ENCODE measurements at regions not wholly inside any gene's neighbourhood (a gene's known extent, or its start where the extent isn't known, plus 50 kb on each side); places are given as distances from the start of the nearest gene placed in this dataset.

DNA sequence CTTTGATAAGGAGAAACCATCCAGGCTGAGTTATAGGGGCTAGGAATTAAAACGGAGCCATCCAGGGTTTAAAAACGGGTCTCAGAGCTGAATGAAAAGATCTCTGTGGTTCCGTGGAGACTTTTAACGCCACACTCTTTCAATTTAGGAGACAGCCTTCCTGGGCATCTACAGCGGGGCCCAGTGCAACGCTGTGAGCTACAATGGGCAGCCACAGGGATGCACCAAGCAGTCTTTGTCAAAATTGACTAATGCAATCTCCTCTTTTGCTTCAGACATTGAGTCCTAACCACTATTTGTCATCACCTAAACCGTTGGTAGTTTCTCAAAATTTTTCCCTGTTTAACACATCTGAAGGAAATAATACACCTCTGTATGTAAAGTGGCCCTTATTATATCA, 96.6 kb upstream of the ABCA1 start:
- no peak for DNase-seq

DNA sequence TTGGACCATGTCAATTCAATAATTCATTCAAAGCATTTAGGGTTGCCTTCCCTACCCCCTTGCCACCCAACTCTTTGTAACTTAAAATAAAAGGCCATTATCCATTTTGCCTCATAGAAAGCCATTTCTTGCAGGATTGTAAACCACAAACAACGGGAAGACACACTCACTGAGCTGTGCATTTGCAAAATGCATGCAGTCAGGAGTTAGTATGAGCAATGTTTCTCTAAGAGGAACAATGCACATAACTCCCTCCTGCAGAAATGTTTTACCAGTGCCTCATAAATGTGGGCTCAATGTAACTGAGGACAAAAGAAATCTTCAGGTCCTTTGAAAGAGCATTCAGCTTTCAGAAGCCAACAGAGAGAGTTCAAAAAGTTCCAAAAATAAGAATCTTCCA, 98.5 kb upstream of the ABCA1 start:
- DNase-seq = no peak

DNA sequence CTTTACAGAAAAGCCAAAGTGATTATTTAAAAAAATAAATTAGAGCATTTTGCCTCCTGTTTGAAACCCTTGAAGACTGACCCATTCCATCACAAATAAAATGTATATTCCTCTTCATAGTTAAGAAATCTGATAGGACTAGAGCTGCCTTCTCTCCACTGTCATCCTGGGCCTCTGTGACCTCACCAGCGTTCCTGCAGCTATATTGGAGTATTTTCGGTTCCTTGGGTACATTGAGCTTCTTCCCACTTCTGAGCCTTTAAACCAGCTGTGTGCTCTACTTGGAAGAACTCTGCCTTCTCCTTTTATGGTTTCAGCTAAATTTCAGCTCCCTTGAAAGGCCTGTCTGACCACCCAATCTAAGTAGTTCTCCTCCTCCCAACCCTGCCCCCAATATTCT, 99.1 kb upstream of the ABCA1 start:
- no peak for DNase-seq

DNA sequence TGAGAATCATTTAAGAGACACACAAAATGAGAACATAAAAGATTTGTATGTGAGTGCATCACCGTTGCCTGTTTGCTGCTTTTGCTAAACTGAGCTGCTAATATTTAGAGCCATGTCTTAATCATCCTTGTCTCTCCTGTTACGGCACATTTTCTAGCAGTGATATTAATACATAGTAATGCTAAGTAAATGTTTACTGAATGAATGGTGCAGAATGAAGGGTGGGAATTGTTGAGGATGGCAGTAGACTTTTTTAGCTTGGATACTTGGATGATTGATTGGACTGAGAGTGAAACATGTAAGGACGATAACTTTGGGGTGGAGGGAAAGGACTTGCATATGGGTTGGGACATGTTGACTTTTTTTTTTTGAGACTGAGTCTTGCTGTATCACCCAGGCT, 102.3 kb upstream of the ABCA1 start:
- DNase-seq = no peak

DNA sequence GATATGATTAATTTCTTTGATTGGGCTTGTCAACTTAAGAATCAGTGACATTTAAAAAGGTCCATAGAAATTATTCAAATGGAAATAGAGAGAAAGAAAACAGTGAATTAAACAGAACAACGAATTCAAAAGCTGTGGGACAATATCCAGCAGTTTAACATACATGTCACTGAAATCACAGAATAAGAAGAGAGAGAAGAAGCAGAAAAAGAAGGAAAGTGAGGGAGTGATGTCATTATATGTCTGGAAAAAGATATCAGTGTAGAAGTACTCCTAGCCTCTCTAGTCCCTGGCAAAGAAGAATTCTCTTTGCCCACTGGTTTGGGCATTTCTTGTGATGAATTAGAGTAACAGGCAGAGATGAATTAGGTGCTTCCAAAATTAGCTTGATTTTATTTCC, 109.2 kb upstream of the ABCA1 start:
- no peak for DNase-seq

DNA sequence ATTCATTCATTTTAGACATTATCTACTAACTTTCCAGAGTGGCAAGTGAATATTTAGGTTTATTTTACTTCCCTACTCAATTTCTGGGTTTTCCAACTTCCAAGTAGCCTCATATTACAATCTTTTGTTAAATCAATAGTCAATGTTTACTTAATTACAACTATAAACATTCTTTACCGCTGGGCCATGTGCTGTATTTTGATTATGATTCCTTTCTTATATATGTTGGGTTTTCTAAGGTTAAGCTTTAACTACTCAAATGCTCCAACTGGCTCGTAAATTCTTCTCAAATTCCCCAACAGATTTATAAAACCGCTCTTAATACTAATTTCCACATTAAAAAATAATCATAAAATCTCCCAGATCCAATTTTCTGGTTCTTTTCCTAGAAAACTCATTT, 110.1 kb upstream of the ABCA1 start:
- no peak for DNase-seq

DNA sequence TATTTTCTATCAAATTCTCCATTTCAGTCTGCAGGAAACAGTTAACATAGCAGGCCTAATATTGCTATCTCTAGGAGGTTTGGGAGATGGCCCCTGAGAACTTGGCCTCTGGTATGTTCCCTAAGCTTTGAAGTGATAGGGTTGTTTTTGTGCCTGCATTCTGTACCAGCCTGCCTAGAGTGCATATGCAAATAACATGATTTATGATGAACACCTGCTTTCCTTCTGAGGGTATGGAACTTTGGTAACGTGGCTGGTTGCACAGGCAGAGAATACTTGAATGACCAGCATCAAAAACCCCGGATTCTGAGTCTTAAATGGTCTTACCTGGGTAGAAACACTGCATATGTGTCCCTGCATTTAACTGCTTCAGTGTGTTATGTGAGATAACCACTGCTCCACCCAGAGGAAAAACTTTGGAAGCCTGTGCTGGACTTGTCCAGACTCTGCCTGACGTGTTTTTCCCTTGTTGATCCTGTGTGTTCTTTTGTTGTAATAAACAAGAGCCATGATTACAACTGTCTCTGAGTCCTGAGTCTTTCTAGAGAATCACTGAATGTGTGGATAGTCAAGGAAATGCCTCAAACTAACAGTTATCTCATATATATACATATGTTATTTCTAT, 111.3 kb upstream of the ABCA1 start:
- DNase-seq = peak; percentile 16

DNA sequence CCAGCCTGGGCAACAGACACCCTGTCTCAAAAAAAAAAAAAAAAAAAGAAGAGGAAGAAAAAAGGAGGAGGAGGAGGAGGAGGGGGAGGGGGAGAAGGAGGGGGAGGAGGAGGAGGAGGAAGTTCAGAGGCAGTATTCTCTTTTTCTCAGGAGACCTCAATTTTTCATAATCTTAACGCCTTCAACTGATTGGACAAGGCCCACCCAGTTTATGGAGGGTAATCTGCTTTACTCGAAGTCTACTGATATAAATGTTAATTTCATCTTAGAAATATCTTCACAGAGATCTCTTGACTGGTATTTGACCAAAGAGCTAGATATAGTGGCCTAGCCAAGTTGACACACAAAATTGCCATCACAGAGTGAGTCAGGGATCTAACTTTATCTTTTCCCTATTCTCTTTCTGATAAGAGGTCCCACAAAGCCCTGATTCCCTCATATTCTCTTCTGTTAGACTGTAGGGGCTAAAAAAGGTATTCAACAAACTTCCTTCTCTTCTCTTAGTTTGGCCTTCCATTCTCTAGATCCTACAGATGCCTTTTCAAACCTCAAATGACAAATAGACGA, 115.5 kb upstream of the ABCA1 start:
- no peak for DNase-seq

DNA sequence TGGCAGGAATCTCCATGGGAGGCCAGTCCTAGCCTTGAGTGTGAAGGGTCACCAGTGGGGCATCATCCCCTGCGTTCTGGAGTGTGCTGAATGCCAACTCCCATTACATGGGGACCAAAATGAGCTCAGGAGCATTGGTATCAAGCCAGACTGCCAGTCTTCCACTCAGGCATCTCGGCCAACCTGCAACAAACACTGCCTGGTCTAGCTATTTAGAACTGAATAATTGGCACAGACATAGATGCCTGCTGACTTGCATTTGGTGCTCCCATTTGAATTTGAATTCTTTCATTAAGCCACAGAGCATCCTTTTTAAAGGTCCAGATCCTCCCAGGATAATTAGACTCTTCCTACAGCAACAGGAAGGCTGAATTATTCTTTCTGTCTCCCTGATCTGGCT, 116.6 kb upstream of the ABCA1 start:
- DNase-seq = no peak

DNA sequence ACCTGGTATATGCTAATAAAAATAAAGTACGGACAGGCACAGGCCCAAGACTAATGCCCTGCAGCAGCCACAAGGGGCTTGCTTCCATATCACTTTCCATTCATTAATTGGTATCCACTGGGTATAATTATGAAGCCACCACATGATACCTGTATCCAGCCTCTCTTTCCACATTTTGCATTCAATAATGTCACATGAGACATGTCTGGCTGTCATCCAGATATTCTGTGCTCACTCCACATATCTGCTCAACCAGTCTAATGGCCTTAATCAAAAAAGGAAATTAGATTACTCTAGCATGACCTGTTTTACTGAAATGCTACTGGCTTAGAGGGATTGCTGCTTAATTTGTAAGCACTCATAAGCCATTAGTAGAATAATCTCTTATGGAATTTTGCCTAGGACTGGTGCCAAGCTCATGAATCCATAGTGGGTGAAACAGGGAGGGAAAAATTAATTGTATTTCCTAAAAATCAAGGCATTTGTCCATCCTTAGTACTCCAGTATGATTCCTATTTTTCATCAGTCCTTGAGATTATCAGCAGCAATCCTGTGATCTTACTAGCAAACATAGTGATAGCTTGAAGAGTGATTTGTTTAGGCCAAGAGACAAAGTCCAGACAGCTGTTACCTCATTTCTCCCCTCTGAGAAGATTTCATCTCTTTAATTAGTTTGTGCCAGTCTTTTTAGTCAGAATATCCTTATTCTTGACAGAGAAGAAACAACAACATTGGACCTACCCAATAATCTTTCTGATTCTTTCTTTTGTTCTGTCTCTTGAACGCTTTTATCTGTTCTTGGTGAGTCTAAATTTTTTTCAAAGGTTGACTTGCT, 119.2 kb upstream of the ABCA1 start:
- no peak for DNase-seq

DNA sequence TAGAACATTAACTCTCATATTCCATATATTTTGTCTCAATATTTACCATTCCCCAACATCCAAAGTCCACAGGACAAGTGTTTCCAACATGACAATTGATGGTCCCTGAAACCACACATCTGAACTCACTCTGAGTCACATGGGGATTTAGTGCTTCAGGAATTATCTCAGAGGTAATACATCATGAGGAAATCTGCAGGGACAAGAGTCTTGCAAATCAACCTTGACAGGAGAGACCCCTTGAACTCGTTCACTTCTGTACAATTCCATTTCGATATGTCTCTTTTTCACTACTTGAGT, 119.7 kb upstream of the ABCA1 start:
- no peak for DNase-seq

DNA sequence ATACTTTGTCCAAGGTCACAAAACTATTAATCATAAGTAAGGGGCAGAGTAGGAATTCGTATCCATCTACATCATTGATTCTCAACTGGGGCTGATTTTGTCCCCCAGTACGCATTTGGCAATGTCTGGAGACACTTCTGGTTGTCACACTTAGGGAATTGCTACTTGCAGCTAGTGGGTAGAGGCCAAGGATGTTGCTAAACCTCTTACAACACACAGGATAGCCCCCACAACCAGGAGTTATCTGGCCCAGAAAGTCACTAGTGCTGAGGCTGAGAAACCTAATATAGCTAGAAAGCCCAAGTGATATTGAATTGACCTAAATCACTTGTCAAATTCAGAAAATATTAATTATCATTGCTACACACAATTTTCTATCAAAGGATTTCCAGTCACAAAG, 120.4 kb upstream of the ABCA1 start:
- DNase-seq = no peak

DNA sequence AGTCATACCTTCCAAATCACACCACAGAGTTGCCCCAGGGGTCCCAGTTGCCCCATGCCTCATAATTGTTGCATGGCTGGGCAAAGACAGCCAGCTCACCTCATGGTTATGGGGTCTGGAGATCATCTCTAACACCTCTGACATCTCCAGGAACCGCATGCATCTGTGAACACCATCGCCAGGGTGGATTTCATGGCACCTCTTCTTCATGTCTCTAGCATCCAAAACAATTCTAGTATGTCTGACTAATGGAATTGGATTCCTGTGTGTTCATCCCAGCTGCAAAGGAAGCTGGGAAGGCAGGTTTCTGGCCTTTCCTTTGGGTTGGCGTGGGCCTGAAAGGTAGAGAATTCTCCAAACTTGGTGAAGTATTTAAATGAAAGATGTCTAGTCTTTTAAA, 122.3 kb upstream of the ABCA1 start:
- DNase-seq = no peak

DNA sequence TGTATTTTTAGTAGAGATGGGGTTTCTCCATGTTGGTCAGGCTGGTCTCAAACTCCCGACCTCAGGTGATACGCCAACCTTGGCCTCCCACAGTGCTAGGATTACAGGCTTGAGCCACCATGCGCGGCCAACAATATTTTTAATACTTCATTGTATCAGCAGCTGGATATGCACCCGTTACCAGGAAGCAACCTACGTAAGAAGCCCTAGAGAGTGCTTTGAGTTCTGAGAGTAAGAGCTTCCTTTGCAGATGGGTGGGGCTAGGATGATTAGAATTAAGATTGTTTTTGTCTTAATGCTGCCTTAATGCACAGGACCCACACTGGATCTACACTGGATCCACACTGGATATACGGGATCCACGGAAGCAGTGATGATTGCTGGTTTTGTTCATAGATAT, 123.9 kb upstream of the ABCA1 start:
- no peak for DNase-seq

DNA sequence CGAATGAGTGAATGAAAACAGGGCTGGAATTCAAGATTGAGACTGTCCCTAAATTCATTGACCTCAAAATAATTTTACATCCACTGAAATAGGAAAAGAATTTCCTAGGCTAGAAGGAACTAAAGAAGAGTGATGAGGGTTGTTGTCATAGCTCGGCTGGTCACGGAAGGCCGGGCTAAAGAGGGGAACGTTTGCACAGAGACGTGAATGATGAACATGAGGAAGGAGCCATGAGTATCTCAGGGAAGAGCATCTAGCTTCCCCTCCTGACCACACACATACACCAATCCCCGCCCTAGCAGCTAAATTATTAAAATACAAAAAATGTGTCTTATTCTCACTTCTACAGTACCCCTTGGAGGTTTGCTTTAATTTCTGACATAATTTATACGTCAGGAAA, 124.4 kb upstream of the ABCA1 start:
- DNase-seq = no peak

DNA sequence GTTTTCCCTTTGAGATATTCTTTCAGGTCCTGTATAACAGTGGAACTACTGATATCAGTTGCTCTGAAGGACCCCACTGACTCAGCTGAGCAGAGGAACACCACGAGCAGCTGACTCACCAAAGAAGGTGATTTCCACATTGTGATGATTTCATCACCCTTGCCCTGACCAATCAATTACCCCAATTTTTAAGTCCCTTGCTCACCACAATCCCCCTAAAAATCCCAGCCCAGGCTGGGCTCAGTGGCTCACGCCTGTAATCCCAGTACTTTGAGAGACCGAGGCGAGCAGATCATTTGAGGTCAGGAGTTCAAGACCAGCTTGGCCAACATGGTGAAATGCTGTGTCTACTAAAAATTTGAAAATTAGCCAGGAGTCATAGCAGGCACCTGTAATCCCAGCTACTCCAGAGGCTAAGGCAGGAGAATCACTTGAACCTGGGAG, 125.3 kb upstream of the ABCA1 start:
- DNase-seq = no peak

DNA sequence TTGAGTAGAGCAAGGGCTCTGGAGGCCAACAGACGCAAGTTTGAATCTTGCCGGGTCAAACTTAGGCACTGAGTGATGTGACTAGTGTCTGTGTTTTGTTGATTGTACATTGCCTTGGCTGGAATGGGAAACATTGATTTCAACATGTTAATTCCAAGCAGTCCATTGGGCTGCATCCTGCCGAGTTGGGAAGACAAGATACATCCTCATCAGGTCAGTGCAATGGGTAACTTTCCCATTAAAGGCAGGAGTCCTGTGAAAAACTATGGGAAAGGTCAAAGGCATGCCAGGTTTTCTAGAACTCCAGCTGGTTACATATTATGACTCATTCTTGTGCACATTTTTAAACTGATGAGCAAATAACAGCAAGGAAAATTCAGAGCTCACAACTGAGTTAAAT, 126.5 kb upstream of the ABCA1 start:
- DNase-seq = no peak

DNA sequence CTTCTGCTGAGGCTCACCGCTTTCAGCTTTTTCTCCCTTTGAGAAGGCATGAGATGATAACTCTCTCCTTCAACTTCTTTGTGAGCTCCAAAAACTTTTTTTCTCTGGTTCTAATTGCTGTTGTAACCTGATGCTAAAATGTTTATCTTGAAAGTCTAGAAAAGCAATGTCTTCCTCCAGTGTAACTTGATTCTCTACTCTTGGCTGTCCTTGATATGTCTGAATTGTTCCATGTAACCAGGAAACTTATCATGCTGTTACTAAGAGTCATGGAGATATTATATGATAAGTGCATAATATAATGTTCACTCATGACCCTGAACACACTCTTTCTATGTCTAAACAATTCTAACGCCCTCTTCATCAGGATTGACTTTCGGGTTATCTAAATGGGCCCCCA, 128.0 kb upstream of the ABCA1 start:
- no peak for DNase-seq

DNA sequence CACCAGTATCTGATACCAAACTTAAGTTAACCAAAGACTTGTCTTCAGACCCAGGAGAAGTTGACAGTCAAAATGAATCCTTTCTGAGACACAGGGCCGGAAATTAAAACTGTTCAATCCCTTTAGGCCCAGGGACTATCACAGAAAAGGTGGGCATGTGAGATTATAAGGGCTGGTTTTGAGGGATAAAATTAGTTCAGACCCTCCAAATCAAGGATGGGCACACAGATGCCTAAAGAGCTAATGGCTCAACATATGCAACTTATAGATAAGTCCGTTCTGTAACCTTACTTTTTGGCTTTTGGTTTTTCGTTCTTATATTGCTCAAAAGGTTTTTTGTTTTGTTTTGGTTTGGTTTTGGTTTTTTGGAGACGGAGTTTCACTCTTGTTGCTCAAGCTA, 129.6 kb upstream of the ABCA1 start:
- no peak for DNase-seq

DNA sequence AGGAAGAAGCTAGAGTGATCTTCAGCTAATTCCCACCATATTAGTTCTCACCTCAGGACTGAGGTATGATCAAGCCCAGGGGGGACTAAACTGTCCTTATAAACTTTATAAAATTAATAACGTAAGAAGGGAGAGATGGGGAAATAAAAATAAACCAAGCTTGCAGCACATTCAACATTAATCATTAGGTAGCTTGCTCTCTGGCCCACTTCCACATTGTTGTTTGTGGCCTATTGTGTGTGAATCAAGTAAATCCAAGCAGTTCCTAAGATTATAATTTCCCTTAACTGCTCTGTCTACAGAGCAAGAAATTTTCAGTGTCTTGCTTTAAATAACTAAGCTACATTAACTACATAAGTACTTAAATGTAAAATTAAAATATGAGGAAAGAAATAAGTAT, 131.3 kb upstream of the ABCA1 start:
- no peak for DNase-seq

DNA sequence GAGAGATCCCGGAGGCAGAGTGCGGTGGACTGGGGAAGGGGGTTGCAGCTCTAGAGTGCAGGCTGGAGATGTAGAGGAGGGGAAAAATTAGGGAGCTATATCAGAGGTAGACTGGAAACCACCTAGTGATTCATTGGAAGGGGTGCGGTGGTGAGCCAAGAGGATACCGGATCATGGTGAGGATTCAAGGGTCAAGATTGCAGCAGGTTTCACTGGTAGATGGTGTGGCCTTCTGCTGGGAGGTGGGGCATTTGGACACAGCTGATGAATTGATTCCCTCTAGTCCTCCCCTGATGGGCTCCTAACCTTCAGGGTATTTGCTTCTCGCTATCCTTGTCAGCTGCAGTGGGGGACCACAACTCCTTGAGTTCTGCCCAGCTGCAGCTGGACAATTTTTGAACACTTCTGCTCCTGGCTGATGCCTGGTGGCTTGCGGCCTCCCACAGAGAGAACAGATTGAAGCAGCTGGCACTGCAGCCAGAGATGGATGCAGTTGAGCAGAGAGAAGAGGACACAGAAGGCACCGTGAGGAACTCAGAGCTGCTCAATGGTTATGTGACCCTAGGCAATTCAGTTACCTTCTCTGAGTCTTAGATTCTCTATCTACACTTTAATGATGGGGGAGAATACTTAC, 134.4 kb upstream of the ABCA1 start:
- DNase-seq = no peak

DNA sequence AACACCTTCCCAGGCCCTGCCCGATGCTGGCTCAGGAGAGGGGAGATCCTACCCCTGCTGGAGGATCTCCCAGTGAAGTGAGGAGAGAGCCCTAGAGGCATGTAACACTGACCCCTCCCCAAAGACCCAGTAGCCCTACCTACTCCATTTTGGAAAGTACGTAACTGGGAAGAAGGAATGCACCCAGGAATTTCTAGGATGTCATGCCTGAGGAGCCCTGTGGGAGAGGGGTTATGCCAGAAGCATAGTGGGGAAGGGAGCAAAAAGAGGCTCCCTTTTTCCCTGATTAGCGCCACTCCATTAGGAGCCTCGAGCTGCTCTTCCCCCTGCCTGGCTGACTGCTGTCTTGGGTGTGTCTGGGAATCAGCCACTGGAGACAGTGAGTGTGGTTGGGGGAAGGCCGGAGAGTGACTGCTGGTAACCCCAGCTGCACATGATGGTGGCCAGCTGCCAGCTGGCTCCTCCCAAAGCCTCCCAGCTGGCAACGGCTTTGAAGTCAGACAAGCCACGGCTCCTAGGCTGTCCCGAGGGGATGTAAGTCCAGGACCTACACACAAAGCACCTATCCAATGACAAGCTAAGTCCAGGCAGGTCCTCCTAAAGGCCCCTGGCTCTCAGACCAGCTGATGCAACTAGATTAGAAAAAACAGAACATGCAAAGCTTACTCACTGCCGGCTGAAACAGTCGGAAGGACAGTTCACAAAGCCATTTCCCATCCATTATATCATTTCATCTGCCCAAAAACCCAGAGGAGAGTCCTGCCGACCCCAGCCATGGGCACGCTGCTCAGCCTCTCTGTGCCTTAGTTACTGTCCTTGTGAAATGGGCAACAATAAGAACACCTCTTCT, 136.5 kb upstream of the ABCA1 start:
- peak; percentile 83 for DNase-seq
